Fibroblast of skin of back (primary cell): ENCODE measurements at regions not wholly inside any gene's neighbourhood (a gene's known extent, or its start where the extent isn't known, plus 50 kb on each side); places are given as distances from the start of the nearest gene placed in this dataset.

ENCODE experiments used
- DNase-seq: peaks from one replicate; pipeline ENCODE4 v3.0.0-alpha.2; 2013

DNA sequence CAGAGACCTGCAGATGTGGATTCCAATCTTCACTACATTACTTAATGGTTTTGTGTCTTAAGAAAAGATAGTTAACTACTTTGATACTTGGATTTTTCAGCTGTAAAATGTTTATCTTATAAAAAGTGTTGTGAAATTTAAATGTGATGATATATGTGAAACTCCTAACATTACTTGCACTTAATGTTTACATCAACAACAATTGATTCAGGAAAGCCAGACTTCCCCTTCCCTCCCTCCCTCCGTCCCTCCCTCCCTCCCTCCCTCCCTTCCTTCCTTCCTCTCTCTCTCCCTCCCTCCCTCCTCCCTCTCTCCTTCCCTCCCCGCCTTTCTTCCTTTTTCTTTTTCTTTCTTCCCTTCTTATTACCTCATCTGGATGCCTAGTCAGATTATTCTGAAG lies 773.9 kb upstream of the FAM98A start:
- DNase-seq = no peak

DNA sequence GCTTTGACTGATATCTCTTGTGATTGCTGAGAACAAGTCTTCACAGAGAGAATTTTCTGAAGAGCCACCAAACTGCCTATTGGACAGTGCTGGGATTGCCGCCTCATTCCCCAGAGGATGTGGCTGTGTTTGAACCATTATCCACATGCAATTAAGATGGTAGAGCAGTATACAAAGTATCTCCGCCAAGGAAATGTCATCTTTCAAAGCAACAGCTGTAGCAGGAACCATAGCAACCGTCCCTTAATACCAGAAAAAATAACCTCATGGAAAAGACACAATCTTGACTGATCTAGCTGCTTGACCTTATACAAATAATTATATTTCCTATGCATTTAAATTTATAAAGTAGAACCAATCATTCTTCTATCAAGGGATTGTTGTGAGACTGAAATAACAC lies 772.6 kb upstream of the FAM98A start:
- no peak for DNase-seq

- no peak for DNase-seq
Measured at GRCh38 chr2:34368304-34368703, 769.2 kb upstream of the FAM98A start.

GRCh38 chr2:34365932-34366331 lies 766.8 kb upstream of the FAM98A start:
- DNase-seq = peak; percentile 0

GRCh38 chr2:34365512-34365911 lies 766.4 kb upstream of the FAM98A start:
- no peak for DNase-seq

GRCh38 chr2:34353509-34354113 lies 754.5 kb upstream of the FAM98A start:
- DNase-seq = no peak

- DNase-seq = no peak
Measured at GRCh38 chr2:34349527-34349926, 750.4 kb upstream of the FAM98A start.

GRCh38 chr2:34345030-34345429 lies 745.9 kb upstream of the FAM98A start:
- DNase-seq = no peak

- DNase-seq = no peak
Measured at GRCh38 chr2:34340307-34340706, 741.2 kb upstream of the FAM98A start.

GRCh38 chr2:34337735-34338134 lies 738.6 kb upstream of the FAM98A start:
- no peak for DNase-seq

DNA sequence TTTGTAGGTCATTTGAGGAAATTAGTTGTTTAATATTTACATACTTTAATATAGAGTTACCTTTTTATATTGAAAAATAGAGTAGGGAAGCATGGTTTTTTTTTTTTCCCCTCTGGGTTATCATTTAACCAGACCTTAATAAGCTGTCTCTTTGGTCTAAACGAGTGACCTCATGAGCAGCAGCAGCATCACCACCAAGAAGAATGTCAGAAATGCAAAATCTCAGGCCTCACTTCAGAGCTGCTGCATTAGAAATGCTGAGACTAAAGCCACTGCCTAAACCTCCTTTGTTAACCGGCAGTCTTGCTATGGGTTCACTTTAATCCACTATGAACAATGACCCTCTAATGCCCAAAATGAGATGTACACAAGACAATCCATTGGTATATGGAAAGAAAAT lies 733.7 kb upstream of the FAM98A start:
- DNase-seq = no peak

DNA sequence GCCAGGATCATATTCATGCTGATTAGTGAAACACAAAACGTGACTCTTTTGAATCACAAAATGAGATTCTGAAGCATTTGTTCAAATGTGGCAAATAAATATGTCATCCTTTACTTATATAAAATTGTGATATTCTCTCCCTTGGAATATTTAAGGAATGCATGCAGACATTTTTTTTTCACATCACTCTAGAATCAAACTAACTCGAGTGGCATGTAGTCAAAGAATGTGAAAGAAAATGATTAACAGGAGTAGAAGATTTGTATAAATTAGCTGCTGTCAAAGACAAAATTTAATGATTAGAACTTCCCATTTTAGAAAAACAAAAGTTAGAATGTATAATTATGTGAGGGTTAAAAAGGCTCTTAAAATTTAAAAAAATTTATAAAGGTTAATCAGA lies 721.0 kb upstream of the FAM98A start:
- DNase-seq = peak; percentile 4

DNA sequence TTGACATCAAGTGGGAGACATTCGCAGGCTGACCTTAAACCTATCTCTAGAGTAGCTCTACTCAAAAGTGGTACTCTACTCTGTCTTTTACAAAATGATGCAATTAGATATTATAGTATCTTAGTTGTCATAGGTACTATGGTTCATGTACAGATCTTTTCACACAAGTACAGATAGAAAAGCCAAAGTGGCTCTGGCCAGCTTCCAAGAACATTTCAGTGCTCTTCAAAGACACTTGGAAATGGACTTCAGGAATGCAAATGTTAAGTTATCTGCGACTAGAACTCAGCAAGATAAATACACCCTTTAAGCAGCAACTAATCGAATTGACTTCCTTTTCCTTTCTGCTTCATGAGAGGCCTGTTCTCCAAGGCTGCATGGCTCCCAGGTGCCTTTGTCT lies 718.7 kb upstream of the FAM98A start:
- no peak for DNase-seq

GRCh38 chr2:34316788-34317187 lies 717.7 kb upstream of the FAM98A start:
- no peak for DNase-seq

- no peak for DNase-seq
Measured at GRCh38 chr2:34311816-34312215, 712.7 kb upstream of the FAM98A start.

- no peak for DNase-seq
Measured at GRCh38 chr2:34308140-34308539, 709.0 kb upstream of the FAM98A start.

DNA sequence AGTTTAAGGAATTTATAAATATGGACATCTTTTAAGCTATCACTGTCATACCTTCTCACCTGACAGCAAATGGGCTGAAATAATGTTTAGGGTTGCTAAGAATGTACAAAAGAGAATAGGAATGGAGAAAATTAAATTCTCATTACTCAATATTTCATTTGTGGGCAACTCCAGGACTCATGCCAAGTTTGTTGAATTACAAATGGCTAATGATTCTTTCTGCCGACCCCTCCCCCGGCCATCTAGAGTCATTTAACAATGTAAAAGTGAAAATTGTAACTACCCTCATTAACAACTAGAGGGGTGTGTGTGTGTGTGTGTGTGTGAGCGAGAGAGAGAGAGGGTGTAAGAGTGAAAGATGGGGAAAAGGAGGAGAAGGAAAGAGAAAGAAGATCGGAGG lies 708.5 kb upstream of the FAM98A start:
- DNase-seq = no peak

DNA sequence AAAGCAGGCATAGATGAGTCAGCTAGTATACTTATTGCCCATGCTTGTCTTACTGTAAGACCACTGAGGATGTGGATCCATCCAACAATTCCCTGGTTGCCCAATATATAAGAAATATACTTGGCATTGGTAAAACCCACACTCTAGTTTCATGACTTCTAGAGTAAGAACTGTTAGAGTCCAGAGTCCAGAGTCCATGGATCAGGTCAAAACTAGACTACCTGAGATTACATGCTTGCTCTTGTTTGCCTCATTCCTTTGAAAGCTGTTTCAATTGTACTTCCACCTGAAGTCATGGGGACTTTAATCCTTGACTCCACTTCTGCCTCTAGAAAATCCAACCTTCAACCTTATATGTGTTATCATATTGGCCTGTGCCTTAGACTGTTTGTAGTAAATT lies 707.6 kb upstream of the FAM98A start:
- DNase-seq = no peak

GRCh38 chr2:34305587-34305986 lies 706.5 kb upstream of the FAM98A start:
- no peak for DNase-seq

DNA sequence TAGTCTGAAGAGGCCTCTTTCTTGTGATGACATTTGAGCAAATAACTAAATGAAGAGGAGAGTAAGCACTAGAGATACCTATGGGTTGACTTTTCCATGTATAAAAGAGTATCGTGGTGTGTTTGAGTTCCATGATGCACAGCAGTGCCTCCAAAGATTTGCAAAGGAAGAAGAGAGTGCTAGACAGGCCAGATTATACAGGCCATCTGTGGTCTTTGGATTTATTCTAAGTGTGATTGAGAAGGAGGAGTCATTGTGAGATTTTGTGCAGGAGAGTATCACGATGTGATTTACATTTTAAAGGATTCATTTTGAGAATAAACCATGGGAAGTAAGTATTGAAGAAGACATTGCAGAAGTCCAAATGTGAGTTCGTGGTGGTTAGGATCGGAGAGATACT lies 695.9 kb upstream of the FAM98A start:
- DNase-seq = no peak

DNA sequence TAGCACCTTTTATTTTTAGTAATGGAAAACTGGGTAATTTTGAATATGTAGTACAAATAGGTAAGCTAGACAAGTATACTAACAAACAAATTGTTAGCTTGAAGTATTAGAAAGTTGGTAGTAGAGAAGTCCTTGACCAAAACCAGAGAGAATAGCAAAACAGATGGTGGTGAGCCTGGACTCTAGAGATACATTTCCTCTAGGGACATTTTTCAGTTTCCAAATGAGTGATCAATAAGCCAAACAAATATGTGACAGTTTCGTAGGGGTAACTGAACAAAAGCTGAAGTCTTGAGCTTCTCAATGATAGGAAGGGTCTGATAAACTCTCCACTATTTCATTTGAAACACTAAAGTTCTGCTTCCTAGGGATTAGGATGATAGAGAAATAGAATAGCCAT lies 692.0 kb upstream of the FAM98A start:
- no peak for DNase-seq

- no peak for DNase-seq
Measured at GRCh38 chr2:34288016-34288415, 688.9 kb upstream of the FAM98A start.

DNA sequence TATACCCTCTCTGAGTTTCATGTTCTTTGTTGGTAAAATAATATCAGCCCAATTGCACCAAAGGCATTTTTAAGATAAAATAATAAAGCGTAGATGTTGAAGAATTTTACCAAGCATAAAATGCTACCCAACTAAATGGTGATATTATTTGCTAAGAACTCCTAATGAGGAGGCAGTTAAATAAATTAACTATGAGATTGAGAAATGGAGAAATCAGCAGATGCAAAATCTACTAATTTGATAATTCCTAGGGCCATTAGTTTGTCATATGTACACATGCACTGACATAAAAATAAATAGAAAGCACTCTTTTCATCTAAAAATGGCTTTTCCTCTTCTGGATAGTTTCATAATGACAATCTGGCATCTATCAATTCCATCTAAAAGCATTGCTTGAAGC lies 681.5 kb upstream of the FAM98A start:
- DNase-seq = no peak

GRCh38 chr2:34266908-34267697 lies 668.0 kb upstream of the FAM98A start:
- DNase-seq = no peak

- DNase-seq = no peak
Measured at GRCh38 chr2:34261701-34262100, 662.6 kb upstream of the FAM98A start.
